GM12892 (cell line): ENCODE measurements at regions not wholly inside any gene's neighbourhood (a gene's known extent, or its start where the extent isn't known, plus 50 kb on each side); places are given as distances from the start of the nearest gene placed in this dataset.

ENCODE experiments used
- DNase-seq: peaks from one replicate; pipeline ENCODE4 v3.0.0; 2011; ENCODE audit not compliant: insufficient read length
- FAIRE-seq: peaks from 2 replicates; lab custom pipeline; 2011; peaks lifted over from hg19 to GRCh38; lab: Jason Lieb, UNC
- POLR2A ChIP-seq: IDR thresholded peaks from 2 replicates; pipeline ENCODE4 v1.6.1; 2011; ENCODE audit warnings: low read depth, low read length, control low read depth
- POLR2AphosphoS5 ChIP-seq: IDR thresholded peaks from 2 replicates; pipeline ENCODE4 v1.6.1; 2011; ENCODE audit warnings: low read depth, low read length, control low read depth
- TAF1 ChIP-seq: IDR thresholded peaks from 2 replicates; pipeline ENCODE4 v1.6.1; 2011; ENCODE audit warnings: low read depth, mild to moderate bottlenecking, control low read depth, low read length, borderline replicate concordance

DNA sequence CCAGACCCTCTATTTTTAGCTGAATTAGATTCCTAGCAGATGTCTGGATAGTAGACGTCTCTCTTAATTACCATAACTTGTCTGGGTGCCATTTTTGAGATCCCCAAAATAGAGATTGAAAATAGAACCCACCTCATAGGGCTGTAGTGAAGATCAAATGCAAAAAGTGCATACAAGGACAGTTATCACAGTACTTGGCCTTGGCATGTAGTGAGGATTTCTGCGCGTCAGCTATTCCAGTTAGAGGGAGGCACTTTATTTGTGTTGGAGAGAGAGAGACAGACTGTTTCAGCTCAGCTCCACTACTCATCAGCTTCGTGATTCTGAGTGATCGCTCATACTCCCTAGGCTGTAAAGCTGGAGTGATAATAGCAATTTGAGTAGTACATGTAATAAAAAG, 59.6 kb upstream of the CDH13 start:
- TF ChIP-seq POLR2A: no peak
- TF ChIP-seq TAF1: no peak
- no peak for TF ChIP-seq POLR2AphosphoS5
- DNase-seq (no peak), FAIRE-seq (no peak)

DNA sequence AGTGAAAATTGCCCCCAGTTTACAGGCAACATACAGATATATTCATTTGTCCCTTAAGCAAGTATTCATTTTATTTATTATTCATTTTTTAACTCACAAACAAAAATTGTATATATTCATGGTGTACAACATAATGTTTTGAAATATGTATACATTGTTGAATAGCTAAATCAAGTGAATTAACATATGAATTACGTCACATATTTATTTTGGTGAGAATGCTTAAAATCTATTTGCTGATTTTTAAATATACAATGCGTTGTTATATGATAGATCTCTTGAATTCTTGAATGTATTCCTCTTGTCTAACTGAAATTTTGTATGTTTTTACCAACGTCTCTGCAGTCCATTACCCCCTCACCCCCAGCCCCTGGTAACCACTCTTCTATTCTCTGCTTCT, 63.4 kb upstream of the CDH13 start:
- TF ChIP-seq POLR2AphosphoS5 (no peak), POLR2A (no peak), TAF1 (no peak)
- FAIRE-seq (no peak), DNase-seq (no peak)

DNA sequence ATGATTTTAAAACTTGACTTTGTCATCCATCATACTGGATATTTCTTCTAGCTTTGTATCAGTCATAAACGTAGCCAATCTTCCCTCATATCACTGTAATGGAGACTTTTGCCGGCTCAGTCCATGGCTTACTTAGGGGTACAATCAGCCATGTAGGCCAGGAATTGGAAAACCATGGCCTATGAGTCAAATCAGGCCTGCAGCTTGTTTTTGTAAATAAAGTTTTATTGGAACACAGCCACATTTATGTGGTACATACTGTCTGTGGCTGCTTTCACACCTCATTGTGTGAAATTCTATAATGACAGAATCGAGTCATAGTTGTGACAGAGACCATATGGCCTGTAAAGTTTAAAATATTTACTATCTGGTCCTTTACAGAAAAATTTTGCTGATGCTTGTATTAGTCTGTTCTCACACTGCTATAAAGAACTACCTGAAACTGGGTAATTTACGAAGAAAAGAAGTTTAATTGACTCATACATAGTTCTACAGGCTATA, 64.5 kb upstream of the CDH13 start:
- DNase-seq: no peak
- TF ChIP-seq POLR2A (no peak), TAF1 (no peak), POLR2AphosphoS5 (no peak)
- no peak for FAIRE-seq

DNA sequence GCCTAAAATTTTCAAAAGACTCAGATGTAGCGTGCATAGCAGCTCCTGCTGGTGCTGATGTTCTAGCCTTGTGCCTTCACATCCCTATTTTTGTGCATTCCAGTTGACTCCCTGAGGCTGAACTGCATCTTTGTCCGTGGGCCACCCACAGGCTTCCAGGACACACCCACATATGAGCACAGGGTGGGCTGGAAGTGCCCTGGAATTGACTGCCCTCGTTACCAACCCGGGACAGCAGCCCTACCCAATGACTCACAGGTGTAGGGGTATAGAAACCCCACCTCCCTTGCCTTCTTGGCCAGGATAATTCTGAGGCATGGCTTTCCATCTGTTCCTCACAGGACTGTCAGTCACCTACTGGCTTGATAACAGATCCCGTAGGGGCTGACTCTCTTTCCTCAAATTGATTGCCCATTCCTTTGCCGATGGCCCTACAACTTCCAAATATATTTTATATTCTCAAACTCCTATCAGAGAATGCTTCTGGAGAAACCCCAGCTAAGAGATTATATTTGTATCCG, 65.9 kb upstream of the CDH13 start:
- DNase-seq: no peak
- FAIRE-seq: no peak
- TF ChIP-seq POLR2AphosphoS5 (no peak), TAF1 (no peak)

DNA sequence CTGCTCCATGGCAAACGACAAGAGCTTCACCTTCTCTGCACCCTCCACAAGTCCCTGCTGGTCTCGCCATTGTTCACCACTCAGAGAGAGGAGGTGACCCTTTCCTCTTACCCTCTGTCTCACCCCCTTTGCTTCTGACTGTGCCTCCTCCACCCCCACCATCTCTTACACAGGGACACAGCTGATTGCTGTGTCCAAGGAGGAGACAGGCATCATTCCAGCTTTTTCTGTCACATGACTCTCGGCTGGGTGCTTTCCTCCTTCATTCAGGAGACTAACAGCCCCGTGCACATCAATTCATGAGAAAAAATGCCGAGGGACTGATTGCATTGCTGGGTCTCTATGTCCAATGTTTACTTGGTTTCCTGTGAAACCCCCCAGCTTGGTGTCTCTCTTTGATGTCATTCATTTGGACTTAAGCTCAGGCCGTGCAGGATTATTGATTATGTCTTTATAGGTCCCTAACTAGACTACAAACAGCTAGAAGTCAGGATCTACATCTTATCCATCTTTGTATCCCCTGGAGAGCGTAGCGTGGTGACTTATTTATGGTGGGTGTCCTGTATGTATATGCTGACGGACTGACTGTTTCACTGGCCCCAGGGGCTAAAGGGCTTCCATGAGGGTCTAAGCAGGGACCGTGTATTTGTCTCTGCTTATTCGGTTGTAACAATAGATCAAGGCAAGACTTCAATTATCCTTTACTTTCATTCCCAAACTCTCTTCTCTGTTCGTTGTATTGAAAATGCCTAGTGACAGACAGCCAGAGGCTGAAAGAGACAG, 82.2 kb upstream of the CDH13 start:
- no peak for FAIRE-seq
- no peak for TF ChIP-seq POLR2A
- no peak for TF ChIP-seq POLR2AphosphoS5
- TF ChIP-seq TAF1: no peak
- DNase-seq: no peak

- FAIRE-seq: no peak
- DNase-seq: no peak
- TF ChIP-seq POLR2A (no peak), POLR2AphosphoS5 (no peak), TAF1 (no peak)
Measured at GRCh38 chr16:82542714-82543113, 84.1 kb upstream of the CDH13 start.

GRCh38 chr16:82541103-82541502, 85.7 kb upstream of the CDH13 start:
- DNase-seq (no peak), FAIRE-seq (no peak)
- TF ChIP-seq TAF1: no peak

DNA sequence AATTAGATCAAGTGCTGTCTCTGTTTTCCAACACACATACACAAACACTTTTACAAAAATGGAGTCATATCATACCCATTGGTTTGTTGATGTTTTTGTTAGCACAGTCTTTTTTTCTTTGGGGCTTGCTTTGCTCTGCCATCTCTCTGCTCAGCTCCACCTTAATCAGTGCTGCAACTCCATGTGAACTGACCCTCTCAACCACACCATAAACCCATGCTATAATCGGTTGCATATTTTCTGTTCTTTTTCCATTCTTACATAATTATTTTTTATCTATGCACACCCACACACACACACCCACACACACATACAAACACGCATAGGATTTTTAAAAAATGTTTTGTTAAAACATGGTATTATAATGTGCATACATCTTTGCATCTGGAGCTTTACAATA, 91.0 kb upstream of the CDH13 start:
- TF ChIP-seq POLR2A (no peak), POLR2AphosphoS5 (no peak), TAF1 (no peak)
- DNase-seq: no peak
- FAIRE-seq: no peak

- TF ChIP-seq POLR2A (no peak), TAF1 (no peak), POLR2AphosphoS5 (no peak)
- FAIRE-seq: no peak
- DNase-seq: no peak
Measured at GRCh38 chr16:82535262-82535661, 91.5 kb upstream of the CDH13 start.

DNA sequence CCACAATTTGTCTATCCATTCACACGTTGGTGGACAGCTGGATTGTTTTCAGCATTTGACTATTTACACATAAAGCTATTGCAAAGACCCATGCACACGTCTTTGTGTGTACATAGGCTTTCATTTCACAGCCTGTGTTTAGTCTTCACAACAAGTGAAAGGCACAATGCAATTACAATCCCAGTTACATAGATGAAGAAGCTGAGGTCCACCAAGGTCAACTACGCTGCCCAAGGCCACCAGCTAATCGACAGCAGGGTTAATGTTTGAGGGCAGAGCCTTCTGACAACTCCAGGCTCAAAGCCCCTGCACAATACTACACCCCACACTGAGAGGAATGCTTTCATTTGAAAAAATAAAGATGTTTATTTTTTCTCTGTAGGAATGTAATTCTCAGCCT, 93.6 kb upstream of the CDH13 start:
- DNase-seq: no peak
- FAIRE-seq: no peak
- TF ChIP-seq TAF1 (no peak), POLR2A (no peak), POLR2AphosphoS5 (no peak)

- TF ChIP-seq POLR2AphosphoS5 (no peak), TAF1 (no peak), POLR2A (no peak)
- FAIRE-seq (no peak), DNase-seq (no peak)
Measured at GRCh38 chr16:82530883-82531282, 95.9 kb upstream of the CDH13 start.

DNA sequence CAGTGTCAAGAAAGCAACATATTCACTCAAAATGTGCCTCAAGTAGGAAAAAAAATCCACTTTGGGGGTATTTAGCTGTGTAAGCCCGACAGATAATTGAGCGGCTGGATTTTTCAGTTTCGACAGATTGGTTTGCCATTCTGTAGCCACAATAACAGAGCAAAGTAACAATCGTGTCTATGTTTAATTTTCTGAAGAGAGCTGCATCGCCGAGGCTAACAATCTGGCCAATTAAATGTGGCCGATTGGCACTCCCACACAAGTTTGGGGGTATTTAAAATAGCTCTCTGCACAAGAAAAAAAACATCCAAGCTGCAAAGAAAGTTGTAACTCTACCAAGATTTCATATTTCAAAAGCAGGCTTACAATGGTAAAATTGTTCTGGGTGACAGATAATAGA, 99.7 kb upstream of the CDH13 start:
- no peak for FAIRE-seq
- TF ChIP-seq POLR2AphosphoS5: no peak
- TF ChIP-seq POLR2A: no peak
- no peak for TF ChIP-seq TAF1
- no peak for DNase-seq
